HG02623 (cell line): ENCODE measurements at regions not wholly inside any gene's neighbourhood (a gene's known extent, or its start where the extent isn't known, plus 50 kb on each side); places are given as distances from the start of the nearest gene placed in this dataset.
"Not testable (repeated sequence)": the region's sequence is repeated elsewhere in the genome, so short reads cannot be mapped to it uniquely, and the experiment has no call there.

ENCODE experiments used
- ATAC-seq: cut with Tn5 transposase; IDR thresholded peaks from one replicate; pipeline ENCODE4 v1.9.1; 2021; ENCODE audit warnings: moderate library complexity; ENCODE audit not compliant: unreplicated experiment

DNA sequence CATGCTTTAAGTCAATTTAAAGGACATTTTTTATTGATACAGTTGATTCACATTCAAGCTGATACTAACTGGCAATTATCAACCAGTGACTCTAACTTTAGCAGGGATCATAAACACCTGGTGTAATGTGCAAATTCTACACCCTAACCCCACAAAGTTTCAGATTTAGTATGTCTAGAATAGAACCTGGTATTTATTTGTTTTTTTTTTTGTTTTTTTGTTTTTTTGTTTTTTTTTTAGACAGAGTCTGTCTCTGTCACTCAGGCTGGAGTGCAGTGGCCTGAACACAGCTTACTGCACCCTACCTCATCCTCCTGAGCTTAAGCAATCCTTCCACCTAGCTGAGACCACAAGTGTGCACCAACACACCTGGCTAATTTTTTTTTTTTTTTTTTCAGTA is 311.2 kb upstream of the SEMA6A start:
- ATAC-seq, result peak; percentile 75

DNA sequence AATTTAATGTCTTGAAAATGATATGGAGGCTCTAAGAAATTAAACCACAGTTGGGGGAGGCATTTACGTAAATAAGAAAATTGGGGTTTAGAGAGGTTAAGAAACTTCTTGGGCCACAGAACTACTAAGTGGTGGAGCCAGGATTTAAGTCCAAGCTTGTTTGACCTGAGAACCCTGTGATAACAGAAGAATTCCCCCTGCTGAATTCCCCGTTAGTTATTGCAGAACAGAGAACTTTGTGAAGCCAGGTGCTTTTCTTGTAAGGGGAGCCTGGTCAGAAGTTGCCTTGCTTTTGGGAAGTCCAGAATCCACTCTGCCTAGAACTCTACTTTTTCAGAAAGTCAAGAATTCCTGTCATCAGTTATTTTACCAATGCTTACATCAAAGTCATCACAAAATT is 309.3 kb upstream of the SEMA6A start:
- peak; percentile 43 for ATAC-seq

DNA sequence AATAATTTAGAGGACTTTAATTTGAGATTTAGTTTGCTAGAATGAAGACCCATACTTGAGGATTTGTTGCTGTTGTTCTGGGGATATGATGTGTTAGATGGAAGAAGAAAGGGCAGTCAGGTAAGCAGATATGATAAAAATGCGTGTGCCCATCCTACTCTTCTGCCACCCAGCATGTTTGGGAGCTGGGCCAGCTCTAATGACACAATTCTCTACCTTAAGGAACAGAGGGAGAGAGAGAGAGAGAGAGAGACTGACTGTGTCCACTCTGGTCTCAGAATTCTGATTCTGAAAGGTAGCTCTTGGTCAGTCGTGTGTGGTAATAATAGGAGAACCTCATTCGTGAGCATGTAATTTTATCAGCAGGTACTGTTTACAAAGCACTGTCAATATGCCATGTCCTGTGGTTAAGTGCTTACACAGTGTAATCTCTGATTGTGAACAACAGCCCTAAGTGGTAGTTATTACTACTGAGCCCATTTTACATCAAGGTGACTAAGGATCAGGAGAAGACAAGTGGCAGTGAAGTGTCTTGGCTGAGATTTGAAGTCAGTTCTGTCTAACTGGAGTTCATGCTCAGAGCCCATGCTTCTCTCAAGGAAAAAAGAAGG is 307.4 kb upstream of the SEMA6A start:
- no peak for ATAC-seq

DNA sequence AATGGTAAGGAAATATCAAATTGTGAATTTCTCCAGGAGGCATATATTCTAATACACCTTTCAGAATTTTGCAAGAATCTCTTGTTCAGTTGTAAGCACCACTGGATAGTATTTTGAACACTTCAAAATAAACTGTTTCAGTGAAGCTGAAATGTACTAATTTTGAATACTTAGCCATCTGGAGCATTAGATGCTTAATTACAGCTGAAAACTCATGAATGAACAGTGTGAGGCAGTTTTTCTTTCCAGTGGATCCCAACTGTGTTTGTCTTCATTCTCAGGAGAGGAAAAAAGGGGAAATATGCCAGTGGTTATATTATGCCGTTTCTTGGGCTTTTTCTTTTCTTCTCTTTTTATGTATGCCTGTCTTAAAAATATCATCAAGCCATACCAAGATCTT is 306.0 kb upstream of the SEMA6A start:
- ATAC-seq, result no peak

DNA sequence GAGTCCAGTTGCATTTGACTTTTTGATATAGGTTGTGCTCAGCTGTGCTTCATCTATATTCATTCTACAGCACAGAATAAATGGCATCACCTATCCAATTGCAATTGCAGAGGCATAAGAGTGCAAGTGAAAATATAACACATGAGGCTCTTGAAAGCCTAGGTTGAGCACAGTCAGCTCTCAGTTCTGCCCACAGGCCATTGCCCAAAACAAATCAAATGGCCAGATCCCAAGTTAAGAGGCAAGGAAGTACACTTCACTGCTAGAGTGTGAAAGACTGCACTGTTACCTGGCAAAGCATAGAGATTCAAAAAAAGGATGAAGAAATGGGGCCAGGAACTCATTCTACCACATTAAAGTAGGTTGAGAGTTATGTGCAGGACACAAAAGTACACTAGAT is 305.5 kb upstream of the SEMA6A start:
- ATAC-seq, result peak; percentile 35

DNA sequence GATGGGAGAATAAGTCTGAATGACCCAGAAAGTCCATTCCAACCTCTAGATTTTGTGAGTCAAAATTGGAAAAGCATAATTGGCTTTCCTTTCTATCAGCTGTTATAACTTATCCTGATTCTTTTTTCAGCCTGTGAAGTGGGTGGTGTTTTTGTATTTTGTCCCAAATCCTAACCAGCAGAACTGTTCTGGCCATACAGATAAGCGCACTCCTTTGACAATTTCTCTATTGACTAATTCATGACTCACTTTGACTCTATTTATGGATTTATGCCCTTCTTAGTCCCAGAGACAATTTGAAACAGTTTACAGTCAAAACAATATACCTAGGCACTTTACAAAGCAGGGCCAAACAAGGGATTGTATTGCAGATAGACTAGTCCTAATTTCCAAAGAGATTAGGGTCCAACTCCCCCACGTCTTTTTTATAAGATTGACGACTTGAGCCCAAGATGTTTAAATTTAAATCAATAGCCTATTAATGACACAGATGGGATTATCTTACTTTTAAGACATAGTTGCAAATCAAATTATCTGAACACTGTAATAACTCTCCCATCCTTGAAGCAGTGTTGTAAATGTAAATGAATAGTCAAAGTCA is 301.7 kb upstream of the SEMA6A start:
- ATAC-seq, result no peak

DNA sequence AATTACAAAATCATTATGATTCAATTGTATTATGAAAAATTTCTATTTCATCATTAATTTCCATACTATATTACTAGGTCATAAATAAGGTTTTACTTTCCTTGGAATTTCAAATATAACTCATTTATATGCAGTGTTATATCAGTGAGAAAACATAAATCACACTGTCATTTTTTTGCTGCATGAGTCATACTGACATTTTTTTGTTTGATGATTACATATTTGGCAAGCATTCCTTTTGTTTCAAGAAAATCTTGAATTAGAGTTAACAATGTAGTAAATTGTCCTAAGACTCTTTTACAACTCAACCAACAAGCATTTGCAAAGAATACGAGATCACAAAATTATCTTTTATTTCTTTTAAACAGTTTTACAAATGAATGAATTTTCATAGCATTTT is 298.4 kb upstream of the SEMA6A start:
- ATAC-seq, result no peak

DNA sequence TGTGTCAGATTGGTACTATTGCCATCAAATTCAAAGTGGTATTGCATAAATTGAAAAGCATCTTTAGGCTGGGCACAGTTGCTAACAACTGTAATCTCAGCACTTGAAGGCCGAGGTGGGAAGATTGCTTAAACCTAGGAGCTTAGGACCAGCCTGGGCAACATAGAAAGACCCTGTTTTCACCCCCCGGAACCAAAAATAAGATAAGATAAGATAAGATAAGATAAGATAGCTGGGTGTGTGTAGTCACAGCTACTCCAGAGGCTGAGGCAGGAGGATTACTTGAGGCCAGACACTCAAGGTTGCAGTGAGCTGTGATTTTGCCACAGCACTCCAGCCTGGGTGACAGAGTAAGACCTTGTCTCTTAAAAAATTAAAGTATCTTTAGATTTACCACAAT is 297.9 kb upstream of the SEMA6A start:
- ATAC-seq, result no peak

DNA sequence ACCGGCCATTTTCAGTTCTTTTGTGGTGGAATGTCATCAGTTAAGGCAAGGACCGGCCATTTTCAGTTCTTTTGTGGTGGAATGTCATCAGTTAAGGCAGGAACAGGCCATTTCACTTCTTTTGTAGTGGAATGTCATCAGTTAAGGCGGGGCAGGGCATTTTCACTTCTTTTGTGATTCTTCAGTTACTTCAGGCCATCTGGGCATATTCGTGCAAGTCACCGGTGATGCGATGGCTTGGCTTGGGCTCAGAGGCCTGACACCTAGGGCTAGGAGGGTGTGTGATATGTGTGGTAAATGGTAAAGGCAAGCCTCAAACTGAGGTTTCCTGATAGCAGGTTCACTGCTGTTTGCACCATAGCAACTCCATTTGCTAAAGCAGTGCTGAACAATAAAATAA is 293.2 kb upstream of the SEMA6A start:
- not testable (repeated sequence) for ATAC-seq

DNA sequence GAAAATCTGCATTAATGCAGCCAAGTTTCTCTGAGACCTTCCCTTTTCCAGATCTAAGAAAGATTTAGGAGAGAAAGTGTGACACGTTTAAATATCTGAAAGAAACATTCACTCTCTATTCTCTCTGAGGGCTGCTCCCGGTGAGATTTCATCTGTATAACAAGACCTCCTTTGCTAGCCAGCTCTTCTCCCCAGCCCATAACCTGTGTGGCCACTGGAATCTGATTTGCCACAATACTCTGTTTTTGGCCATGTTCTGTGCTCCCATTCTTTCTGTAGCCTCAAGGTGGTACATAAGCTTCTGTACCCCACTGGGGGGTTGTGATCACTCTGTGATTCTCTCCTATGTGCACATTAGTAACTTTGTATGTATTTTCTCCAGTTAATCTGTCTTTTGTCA is 291.0 kb upstream of the SEMA6A start:
- ATAC-seq, result no peak

DNA sequence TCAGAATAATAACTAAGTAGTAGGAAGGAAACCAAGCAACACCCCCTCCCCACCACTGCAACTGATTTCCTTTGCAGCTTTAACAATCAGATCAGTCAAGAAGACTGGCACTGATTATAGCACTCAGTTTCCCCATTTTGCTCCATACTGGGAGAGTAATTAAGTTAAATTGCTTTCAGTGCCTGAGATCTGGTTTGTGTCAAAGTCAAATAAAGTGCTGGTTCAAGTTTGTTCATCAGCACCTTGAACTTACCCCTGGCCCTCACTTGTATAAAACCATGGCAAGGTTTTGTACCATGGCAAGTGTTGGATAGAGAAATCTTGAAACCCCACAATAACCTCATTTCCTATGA is 290.2 kb upstream of the SEMA6A start:
- no peak for ATAC-seq

DNA sequence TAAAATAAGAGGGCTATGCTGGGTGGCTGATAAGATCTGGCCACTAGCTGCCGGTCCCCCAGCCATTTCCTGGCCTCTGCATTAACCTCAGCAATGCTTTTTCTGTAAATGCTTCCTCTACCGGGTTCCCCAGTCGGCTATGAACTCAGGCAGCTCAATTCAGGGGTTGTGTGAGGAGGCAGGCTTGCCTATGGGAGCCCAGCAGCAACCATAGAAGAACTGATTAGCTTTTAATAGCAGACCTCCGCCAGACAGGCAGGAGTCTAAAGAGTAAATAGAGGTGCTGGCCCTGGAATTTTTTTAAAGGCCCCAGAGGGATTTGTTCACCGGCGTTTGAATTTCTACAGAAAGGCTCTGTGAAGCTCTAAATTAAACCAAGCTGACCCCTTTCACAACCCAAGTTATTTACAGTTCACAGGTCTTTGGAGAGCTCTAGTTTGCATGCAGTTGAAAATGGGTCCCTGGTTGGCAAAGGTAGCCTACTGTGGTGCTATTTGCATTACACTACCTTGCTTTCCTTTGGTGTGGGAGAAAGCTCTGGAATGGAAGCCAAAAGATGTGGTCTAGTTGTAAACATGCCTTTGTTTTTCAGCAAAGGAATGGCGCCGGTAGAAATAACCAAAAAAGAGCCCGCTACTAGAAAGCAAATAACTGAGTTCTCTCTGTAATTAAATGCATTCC is 289.7 kb upstream of the SEMA6A start:
- no peak for ATAC-seq

DNA sequence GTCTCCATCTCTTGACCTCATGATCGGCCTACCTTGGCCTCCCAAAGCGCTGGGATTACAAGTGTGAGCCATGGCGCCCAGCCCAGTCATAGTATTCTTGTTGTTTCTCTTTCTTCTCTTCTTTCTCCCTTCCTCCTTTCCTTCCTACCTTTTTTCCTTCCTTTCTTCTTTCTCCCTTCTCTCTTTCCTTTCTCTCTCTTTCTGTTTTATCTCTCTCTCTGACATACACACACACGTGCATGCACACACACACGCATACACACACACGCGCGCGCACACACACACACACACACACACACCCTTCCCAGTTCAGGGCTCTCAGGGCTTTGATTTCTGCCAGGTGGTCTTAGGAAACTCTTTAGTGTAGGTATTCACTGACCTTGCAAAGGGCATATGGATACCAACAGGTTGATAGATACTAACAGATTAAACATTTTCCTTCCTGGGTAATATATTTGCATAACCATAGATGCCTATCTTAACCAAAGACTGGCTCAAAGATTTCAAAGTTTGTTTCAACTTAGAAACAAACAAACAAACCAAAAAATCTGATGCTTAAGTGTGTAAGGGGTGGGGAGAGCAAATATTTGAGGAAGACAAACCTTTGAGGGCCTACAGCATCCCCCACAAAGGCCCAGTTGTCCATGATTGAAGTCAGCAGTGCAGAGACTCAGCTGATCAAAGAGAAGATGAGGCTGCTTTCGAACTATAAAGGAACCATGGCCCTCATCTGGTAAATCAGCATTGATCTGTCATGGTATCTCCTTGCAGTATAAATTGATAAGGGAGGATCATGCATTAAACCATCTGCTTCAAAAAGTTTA is 288.2 kb upstream of the SEMA6A start:
- ATAC-seq, result no peak

DNA sequence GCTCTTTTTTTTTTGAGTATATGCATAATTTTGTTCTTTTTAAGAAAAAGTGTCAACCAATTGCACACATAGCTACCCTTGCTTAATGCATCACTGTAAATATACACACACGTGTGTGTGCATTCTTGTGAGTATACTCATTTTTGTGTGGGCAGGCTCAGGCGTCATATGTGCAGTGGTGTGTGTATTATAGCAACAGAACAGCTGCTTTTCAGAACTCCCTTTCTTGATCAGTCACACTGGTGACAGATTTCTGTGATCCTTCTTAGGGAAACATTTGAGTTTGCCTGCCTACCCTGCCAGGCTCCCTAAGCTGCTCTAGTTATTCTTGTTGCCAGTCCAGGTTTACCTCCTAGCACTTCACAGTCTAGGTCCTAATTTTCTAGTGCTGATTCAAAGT is 287.0 kb upstream of the SEMA6A start:
- no peak for ATAC-seq

DNA sequence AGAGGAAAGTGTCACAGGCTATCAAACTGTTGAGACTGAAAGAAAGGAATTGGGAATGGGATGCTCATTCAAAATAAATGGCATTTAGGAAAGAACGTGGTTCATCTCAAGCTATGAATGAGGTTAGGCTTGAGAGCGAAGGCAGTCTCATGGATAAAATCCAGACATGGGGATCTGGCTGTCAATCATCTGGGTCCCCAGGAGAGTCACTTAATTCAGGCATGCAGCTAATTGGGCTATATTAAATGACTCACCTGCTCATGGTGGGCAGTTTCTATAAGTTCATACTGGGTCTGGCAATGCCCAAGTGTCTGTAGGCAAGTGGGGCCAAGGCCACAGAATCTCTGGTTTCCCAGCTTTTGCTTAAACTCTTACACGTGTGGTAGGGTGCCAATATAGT is 286.5 kb upstream of the SEMA6A start:
- ATAC-seq, result no peak

DNA sequence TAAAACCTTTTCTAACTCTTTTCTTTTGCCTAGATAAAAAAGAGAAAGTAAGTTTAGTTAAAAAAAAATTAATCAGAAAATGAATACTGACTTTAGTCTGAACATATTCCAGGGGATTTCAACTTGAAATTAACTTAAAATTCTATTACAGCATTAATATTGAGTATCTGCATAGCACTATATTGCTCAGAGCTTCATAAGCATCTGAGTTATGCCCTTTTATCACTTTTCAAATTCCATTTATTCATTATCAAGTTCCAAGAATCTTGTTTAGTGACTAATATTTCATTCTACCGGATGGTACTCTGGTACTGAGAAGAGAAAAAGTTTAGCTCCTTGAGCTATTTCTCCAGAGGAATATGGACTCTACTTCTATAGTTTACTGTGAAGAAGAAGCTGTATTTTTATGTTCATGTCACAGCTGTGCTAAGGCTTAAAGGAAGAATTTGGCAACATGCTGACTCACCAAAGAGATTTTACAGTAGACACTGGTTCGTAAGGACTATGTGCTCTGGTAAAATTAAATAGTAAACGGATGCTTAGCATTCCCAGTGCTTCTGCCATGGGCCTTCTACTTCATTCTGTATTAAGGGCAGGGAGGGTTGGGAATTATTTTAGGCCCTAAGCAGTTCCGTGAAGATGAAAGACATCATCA is 285.2 kb upstream of the SEMA6A start:
- no peak for ATAC-seq

DNA sequence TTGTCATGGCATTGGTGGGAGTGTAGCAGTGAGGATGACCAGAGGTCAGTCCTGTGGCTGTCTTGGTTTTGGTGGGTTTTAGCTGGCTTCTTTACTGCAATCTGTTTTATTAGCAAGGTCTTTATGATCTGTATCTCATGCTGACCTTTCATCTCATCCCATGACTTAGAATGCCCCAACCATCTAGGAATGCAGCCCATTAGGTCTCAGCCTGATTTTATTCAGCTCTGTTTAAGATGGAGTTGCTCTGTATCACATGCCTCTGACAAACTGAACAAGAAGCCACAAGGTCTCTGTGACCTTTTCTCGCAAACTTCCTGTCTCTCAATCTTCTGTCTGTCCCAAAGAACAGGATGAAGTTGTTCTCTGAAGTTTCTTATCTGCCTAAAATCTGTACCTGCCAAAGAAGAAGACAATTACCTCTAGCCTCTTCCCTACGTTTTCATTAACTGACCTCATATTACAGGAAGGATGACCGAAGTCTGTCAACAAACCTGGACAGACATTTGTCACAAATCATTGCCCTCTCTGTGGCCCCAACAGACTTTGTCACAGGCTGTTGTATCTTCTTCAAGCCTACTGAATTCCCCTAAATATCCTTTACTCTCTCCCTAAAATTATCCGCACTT is 284.2 kb upstream of the SEMA6A start:
- ATAC-seq, result no peak

DNA sequence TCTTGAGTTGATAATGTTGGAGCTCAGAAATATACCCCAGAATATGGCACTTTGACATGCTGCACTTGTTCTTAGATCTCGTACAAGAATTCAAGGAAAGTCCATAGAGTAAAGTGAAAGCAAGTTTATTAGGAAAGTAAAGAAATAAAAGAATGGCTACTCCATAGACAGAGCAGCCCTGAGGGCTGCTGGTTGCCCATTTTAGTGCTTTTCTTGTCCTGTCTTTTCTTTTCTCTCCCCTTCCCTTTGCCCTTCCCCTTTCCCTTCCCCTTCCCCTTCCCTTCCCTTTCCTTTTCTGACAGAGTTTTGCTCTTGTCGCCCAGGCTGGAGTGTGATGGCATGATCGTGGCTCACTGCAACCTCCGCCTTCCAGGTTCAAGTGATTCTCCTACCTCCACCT is 283.4 kb upstream of the SEMA6A start:
- ATAC-seq, result not testable (repeated sequence)

DNA sequence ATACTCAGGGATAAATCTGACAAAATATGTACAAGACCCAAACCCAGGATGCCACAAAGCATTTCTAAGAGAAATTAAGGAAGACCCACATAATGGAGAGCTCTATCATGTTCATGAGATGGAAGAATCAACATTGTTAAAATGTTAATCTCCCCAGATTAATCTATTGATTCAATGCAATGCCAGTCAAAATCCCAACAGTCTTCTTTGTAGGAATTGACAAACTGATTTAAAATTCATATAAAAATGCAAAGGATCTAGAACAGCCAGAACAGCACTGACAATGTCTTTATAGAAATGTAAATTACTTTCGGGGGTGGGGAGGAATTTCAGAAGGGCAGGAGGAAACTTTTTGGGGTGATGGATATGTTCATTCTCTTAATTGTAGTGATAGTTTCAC is 281.6 kb upstream of the SEMA6A start:
- ATAC-seq, result no peak

DNA sequence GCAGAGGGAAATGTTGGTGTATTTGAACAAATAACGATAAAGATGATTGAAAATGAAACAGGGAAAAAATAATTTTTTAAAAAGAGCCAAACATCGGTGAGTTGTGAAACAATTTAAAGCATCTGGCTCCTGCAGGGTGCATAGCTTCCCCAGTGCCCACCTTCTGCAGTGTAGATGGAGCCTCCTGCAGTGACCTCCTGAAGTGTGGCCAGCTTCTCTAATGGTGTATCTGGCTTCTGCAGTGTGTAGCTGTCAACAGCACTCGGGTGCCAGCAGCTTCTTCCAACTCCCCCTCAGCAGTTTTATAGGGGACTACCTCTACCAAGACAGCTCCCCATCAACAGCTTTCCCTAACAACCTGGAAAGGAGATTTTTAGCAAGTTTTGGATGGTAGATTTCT is 279.4 kb upstream of the SEMA6A start:
- ATAC-seq, result no peak
